Parathyroid adenoma (tissue), 2 donors: ENCODE measurements at regions not wholly inside any gene's neighbourhood (a gene's known extent, or its start where the extent isn't known, plus 50 kb on each side); places are given as distances from the start of the nearest gene placed in this dataset.

Source experiments
- H2AFZ ChIP-seq: fragments of 300-600 bp; sonication (generic); one replicate; pipeline ENCODE4 v1.7.0; 2017; ENCODE audit warnings: antibody characterized with exemption, mild to moderate bottlenecking
- H3K27ac ChIP-seq: fragments of 300-600 bp; sonication (generic); one replicate; pipeline ENCODE4 v1.7.0; 2017
- H3K27me3 ChIP-seq: fragments of 300-600 bp; sonication (generic); one replicate; pipeline ENCODE4 v1.7.0; 2017; ENCODE audit warnings: low read length; ENCODE audit not compliant: control insufficient read depth, insufficient read depth
- H3K36me3 ChIP-seq: fragments of 300-600 bp; sonication (generic); one replicate; pipeline ENCODE4 v1.7.0; 2017; ENCODE audit warnings: low read length; ENCODE audit not compliant: control insufficient read depth, insufficient read depth
- H3K4me1 ChIP-seq: fragments of 300-600 bp; sonication (generic); one replicate; pipeline ENCODE4 v1.7.0; 2017; ENCODE audit warnings: control low read depth
- H3K4me2 ChIP-seq: fragments of 300-600 bp; sonication (generic); one replicate; pipeline ENCODE4 v1.7.0; 2017; ENCODE audit warnings: low read length
- H3K4me3 ChIP-seq: fragments of 300-600 bp; sonication (generic); one replicate; pipeline ENCODE4 v1.7.0; 2017; ENCODE audit warnings: low read depth, low read length
- H3K79me2 ChIP-seq: fragments of 300-600 bp; sonication (generic); one replicate; pipeline ENCODE4 v1.7.0; 2017; ENCODE audit warnings: control low read depth
- H3K9ac ChIP-seq: fragments of 300-600 bp; sonication (generic); one replicate; pipeline ENCODE4 v1.7.0; 2017; ENCODE audit warnings: mild to moderate bottlenecking
- H3K9me3 ChIP-seq: fragments of 300-600 bp; sonication (generic); one replicate; pipeline ENCODE4 v1.7.0; 2017; ENCODE audit warnings: low read length; ENCODE audit not compliant: control insufficient read depth
- TF ChIP-seq, protein P1 (sequence below): fragments of 300-600 bp; sonication (generic); IDR thresholded peaks from one replicate; pipeline ENCODE4 v1.7.0; 2017; ENCODE audit warnings: antibody characterized with exemption, mild to moderate bottlenecking
- donor health status: primary hyperparathyroidism.

DNA sequence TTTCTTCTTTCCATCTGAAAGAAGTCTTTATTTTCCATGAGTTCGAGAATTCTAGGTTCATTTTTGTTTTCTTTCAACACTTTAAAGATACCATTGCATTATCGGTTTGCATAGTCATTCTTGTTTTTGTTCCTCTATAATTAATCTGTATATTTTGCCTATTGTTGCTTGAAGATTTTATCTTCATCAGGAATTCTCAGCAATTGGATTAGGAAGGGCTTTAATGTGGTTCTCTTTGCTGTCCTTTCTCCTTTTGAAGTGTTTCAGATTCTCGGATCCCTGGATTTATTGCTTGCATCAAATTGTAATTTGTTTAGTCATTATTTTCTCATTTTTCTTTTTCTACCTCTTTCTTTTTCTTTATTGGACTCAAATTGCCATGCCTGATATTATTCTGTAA lies 609.8 kb downstream of the TLR4 start:
- H3K36me3 ChIP-seq = no peaks in the 10 kb centered on the region
- H3K4me2 ChIP-seq = no peak overlapping the region
- no peaks in the 10 kb centered on the region for H3K9me3 ChIP-seq
- no peak overlapping the region for H3K9ac ChIP-seq
- no peaks in the 10 kb centered on the region for H3K4me1 ChIP-seq
- H3K79me2 ChIP-seq = no peaks in the 10 kb centered on the region
- TF ChIP-seq, protein P1, sequence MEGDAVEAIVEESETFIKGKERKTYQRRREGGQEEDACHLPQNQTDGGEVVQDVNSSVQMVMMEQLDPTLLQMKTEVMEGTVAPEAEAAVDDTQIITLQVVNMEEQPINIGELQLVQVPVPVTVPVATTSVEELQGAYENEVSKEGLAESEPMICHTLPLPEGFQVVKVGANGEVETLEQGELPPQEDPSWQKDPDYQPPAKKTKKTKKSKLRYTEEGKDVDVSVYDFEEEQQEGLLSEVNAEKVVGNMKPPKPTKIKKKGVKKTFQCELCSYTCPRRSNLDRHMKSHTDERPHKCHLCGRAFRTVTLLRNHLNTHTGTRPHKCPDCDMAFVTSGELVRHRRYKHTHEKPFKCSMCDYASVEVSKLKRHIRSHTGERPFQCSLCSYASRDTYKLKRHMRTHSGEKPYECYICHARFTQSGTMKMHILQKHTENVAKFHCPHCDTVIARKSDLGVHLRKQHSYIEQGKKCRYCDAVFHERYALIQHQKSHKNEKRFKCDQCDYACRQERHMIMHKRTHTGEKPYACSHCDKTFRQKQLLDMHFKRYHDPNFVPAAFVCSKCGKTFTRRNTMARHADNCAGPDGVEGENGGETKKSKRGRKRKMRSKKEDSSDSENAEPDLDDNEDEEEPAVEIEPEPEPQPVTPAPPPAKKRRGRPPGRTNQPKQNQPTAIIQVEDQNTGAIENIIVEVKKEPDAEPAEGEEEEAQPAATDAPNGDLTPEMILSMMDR = no peak
- H3K27me3 ChIP-seq = no peaks in the 10 kb centered on the region
- no peak overlapping the region for H3K27ac ChIP-seq
- no peak overlapping the region for H2AFZ ChIP-seq
- no peak overlapping the region for H3K4me3 ChIP-seq

DNA sequence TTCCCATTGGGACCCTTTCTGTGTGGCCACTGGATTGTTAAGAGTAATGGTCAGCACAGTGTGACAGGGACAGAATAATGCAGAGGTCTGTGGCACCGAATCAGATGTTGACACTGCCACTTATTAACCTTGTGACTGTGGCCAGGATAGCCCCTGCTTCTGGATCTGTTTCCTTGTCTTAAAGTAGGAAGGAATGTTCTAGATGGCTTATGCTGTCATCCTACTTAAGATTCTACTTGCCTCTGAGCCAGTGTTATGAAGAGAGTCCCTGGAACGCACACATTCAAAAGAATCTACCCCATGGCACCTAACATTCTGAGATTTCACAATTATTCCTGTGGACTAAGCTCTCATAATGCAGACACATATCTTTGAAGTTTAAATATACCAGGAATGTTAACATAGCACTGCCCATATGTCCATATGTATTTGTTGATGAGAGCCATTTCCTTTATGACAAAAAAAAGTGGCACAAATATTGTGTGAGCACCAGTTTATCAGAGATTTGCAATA lies 612.7 kb downstream of the TLR4 start:
- Histone ChIP-seq H3K4me3 (no peak overlapping the region), H3K4me1 (no peaks in the 10 kb centered on the region), H3K27me3 (no peaks in the 10 kb centered on the region), H3K4me2 (no peak overlapping the region), H2AFZ (no peak overlapping the region), H3K27ac (no peak overlapping the region), H3K9me3 (no peaks in the 10 kb centered on the region), H3K36me3 (no peaks in the 10 kb centered on the region), H3K9ac (no peak overlapping the region), H3K79me2 (no peaks in the 10 kb centered on the region)
- TF ChIP-seq, protein P1 = no peak

DNA sequence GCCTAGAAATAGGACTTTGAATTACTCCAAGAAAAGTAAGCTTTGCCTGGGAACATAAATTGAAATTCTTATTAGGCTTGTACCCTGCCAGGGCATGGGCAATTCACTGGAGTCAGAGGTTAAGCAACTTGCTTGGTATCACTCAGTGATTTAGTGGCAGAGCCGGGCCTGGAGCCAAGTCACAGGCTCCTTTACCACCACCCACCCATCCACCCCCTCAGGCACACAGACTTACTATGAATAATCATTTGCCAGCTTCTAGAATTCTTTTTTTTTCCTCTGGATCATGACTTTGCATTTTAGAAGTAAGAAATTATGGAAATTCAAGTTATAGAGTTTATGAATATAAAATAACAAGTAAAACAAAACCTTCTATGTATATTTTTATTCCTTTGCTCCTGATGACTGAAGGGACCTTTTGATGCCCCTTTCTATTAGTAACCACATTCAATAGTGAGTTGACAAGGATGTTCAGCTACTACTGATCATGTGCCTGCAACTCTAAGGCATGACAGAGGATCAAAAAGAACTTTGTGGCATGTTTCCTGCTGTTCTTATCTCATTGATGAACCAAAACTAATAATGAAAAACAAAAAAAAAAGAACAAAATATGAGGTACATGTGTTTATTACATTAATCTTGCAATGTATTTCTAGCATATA lies 614.7 kb downstream of the TLR4 start:
- no peak overlapping the region for H3K4me3 ChIP-seq
- H3K27me3 ChIP-seq = no peaks in the 10 kb centered on the region
- H3K79me2 ChIP-seq = no peaks in the 10 kb centered on the region
- H3K27ac ChIP-seq = no peak overlapping the region
- H3K9me3 ChIP-seq = no peaks in the 10 kb centered on the region
- H3K4me2 ChIP-seq = no peak overlapping the region
- H3K4me1 ChIP-seq = no peaks in the 10 kb centered on the region
- H2AFZ ChIP-seq = no peak overlapping the region
- H3K9ac ChIP-seq = no peak overlapping the region
- TF ChIP-seq, protein P1 = no peak
- no peaks in the 10 kb centered on the region for H3K36me3 ChIP-seq

DNA sequence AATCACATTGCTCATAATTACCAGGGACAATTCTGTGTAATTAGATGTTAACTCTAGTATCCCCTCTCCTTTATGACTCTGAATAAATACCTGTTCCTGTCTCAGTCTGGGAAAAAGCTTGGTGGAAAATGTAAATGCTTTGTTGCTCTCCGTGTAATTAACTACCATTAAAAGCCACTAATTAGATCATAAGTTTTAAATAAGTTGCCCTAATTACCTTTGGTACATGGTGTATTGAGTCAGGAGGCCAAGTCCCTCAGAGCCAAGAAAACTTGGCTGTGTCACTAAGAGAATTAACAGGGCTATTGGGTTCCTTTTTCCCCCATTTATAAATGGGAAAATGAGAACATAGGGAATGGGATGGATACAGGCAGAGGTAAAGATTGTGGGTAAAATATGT lies 617.6 kb downstream of the TLR4 start:
- H3K9me3 ChIP-seq = no peaks in the 10 kb centered on the region
- H3K27me3 ChIP-seq = no peaks in the 10 kb centered on the region
- H3K9ac ChIP-seq = no peak overlapping the region
- H3K4me2 ChIP-seq = no peak overlapping the region
- no peak overlapping the region for H3K27ac ChIP-seq
- H3K36me3 ChIP-seq = no peaks in the 10 kb centered on the region
- TF ChIP-seq, protein P1 = no peak
- H3K4me3 ChIP-seq = no peak overlapping the region
- no peak overlapping the region for H2AFZ ChIP-seq
- H3K79me2 ChIP-seq = no peaks in the 10 kb centered on the region
- H3K4me1 ChIP-seq = no peaks in the 10 kb centered on the region

DNA sequence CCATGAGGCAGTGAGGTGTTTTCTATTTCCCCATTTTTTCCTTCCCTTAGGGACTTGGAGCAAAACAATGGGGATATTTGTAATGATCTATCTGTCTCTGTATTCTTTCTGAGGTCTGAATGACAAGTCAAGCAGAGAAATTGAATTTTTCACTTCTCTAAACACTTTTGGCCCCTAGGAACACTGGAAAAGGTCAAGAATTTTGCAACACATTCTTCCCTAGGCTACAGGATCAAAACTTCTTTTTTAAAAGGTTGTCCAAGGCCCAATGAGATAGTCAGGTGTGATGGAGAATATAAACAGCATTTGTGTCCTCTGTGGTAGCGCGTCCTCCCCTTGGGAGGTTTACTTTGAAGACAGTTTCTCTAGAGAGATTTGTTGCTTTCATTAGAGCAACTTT lies 620.5 kb downstream of the TLR4 start:
- no peaks in the 10 kb centered on the region for H3K4me1 ChIP-seq
- no peaks in the 10 kb centered on the region for H3K79me2 ChIP-seq
- no peaks in the 10 kb centered on the region for H3K27me3 ChIP-seq
- H3K9ac ChIP-seq = no peak overlapping the region
- no peaks in the 10 kb centered on the region for H3K9me3 ChIP-seq
- H3K4me3 ChIP-seq = no peak overlapping the region
- H3K36me3 ChIP-seq = no peaks in the 10 kb centered on the region
- H3K27ac ChIP-seq = no peak overlapping the region
- H3K4me2 ChIP-seq = no peak overlapping the region
- H2AFZ ChIP-seq = no peak overlapping the region
- TF ChIP-seq, protein P1 = no peak
